ENCODE measurements at regions not wholly inside any gene's neighbourhood (a gene's known extent, or its start where the extent isn't known, plus 50 kb on each side); places are given as distances from the start of the nearest gene placed in this dataset.
"Not testable (repeated sequence)": the region's sequence is repeated elsewhere in the genome, so short reads cannot be mapped to it uniquely, and the experiment has no call there.

DNA sequence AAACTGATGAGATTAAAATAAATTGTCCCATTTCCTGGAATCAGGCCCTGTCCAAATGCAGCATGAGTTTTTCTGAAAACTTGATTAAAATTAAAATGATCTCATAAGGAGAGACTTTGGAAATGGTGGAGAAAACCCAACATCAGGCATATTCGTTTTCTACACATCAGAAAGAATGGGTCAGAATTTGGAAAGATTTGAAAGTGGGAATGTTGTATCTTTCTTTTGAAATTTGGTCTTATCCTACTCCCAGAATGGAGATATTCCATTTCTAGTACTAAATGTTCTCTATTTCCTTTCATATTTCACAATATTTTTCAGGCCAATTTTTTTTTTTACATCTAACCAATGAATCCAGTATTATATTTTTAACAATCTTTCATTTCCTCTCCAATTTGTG, 223.9 kb upstream of the RXFP2 start:
- DNase-seq (ENCODE audit: low read depth in 2 of 3, low spot score in 1 of 3) = no peak

- no peak for DNase-seq (ENCODE audit: low read depth in 2 of 3, low spot score in 1 of 3)
Observed at GRCh38 chr13:31517599-31517998, 221.7 kb upstream of the RXFP2 start.

DNA sequence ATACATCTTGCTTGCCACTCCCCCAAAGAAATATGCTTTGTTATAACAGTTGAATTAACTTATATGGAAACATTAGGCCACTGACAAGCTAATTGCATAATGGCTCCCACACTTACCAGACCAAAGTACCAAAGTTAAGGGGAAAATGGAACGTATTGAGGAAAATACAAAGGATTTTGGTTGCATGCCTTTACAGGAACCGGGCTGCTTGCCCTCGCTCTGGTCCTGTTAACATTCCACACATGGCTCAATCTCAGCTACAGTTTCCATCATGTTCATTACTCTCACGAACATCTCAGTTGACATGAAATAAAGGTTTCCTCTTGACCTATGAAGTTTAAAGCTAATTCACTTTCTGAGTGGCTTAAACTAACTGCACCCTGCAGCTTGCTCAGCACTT, 220.7 kb upstream of the RXFP2 start:
- no peak for DNase-seq (ENCODE audit: low read depth in 2 of 3, low spot score in 1 of 3)

- no peak for DNase-seq (ENCODE audit: low read depth in 2 of 3, low spot score in 1 of 3)
Observed at GRCh38 chr13:31521435-31521834, 217.9 kb upstream of the RXFP2 start.

DNA sequence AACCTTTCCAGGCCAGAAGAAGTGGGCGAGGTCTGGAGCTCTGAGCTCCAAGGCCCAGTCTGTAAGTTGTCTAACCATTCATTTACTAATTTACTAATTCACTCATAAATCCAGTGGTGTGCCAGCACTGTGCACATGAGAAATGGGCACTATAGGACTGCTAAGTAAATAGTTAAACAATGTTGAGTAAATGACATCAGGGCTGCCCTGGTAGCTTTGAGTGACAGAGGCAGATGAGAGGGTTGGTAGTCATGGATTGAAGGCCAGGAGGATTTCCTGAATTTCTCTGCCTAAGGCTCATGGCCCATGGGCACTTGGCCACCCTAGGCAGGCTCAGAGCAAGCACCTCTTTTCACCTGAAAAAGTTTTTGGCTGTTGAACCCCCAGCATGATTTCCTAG, 216.9 kb upstream of the RXFP2 start:
- DNase-seq (ENCODE audit: low read depth in 2 of 3, low spot score in 1 of 3) = no peak

DNA sequence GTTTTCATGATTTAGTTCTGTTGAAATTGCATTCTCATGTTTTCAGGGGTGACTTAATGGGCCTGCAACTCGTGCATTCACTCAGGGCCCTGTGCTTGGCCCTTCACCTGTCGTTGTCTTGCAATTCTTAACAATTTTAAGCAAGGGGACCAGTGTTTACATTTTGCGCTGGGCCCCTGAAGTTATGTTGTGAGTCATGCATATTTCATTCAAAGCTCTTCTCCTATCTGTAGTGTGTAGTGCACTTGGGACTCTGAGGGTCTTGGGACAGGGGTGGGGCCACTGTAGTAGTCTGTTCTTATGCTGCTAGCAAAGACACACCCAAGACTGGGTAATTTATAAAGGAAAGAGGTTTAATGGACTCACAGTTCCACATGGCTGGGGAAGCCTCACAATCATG, 211.2 kb upstream of the RXFP2 start:
- DNase-seq (ENCODE audit: low read depth in 2 of 3, low spot score in 1 of 3) = no peak

- DNase-seq (ENCODE audit: low read depth in 2 of 3, low spot score in 1 of 3) = no peak
Observed at GRCh38 chr13:31528758-31529157, 210.6 kb upstream of the RXFP2 start.

DNA sequence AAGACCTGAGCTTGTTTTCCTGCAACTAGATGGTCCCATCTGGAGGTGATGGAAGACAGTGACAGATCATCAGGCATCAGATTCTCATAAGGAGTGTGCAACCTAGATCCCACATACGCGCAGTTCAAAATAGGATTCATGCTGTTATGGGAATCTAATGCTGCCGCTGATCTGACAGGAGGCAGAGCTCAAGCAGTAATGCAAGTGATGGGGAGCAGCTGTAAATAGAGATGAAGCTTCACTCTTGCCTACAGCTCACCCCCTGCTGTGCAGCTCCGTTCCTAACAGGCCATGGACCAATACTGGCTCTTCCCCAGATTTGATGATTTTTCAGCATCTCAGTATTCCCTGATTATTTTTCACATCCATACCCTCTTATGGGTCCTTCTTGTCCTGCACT, 208.4 kb upstream of the RXFP2 start:
- no peak for DNase-seq (ENCODE audit: low read depth in 2 of 3, low spot score in 1 of 3)

DNA sequence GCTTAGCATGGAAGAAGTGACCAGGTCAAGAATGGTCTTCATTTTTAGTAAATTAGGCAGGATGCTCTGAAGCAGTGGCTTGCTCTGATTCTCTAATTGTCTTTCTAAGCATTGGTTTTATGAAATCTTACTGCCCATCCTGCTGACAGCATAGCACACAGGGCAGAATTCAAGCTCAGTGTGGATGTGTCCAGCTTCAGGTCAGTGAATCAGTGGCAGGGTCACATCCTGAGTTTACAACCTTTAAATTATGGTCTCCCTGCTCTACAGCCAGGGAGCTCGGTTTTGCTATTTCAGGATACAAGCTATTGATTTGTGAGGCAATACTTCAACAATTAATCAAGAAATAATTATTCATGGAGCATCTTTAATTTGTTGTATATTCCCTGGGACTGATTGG, 202.3 kb upstream of the RXFP2 start:
- DNase-seq (ENCODE audit: low read depth in 2 of 3, low spot score in 1 of 3) = no peak

- DNase-seq (ENCODE audit: low read depth in 2 of 3, low spot score in 1 of 3) = no peak
Observed at GRCh38 chr13:31538067-31539042, 201.0 kb upstream of the RXFP2 start.

GRCh38 chr13:31540281-31540680, 199.0 kb upstream of the RXFP2 start:
- no peak for DNase-seq (ENCODE audit: low read depth in 2 of 3, low spot score in 1 of 3)

DNA sequence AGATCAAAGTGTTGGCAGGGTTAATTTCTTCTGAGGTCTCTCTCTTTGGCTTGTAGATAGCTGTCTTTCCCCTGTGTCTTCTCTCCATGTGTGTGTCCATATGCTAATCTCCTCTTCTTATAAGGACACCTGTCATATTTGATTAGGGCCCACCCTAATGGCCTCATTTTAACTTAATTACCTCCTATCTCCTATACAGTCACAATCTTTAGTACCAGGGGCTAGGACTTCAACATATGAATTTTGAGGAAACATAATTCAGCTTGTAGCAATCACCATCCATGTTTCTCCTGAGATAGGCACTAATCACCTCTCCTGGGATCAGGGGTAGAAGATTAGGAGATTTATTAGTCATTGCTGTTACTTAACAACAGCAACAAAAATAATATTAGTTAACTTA, 196.1 kb upstream of the RXFP2 start:
- no peak for DNase-seq (ENCODE audit: low read depth in 2 of 3, low spot score in 1 of 3)

DNA sequence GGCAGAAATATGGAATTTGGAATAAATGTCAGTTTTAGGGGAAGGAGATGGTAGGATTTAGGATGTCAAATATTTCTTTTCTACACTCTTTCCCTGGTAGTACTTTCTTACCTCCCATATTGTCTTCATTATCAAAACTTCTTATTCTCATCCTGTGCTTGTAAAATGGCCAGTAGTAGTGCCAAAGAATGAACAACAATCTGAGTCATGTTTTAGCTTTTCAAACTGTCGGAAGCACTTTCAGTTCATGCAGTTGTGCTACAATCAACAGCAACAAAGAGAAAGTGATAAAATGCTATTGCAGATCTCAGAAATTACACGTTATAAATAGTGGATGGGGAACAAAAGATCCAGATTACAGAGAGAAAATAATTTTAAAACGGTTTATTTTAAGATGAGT, 193.7 kb upstream of the RXFP2 start:
- DNase-seq (ENCODE audit: low read depth in 2 of 3, low spot score in 1 of 3) = no peak

GRCh38 chr13:31556376-31556775, 182.9 kb upstream of the RXFP2 start:
- DNase-seq (ENCODE audit: low read depth in 2 of 3, low spot score in 1 of 3) = no peak

DNA sequence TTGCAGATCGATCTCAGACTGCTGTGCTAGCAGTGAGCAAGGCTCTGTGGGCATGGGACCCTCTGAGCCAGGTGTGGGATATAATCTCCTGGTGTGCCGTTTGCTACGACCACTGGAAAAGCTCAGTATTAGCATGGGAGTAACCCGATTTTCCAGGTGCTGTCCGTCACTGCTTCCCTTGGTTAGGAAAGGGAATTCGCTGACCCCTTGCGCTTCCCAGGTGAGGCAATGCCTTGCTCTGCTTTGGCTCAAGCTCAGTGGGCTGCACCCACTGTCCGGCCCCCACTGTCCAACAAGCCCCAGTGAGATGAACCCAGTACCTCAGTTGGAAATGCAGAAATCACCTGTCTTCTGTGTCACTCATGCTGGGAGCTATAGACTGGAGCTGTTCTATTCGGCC, 155.1 kb upstream of the RXFP2 start:
- not testable (repeated sequence) for DNase-seq (ENCODE audit: low read depth in 2 of 3, low spot score in 1 of 3)

DNA sequence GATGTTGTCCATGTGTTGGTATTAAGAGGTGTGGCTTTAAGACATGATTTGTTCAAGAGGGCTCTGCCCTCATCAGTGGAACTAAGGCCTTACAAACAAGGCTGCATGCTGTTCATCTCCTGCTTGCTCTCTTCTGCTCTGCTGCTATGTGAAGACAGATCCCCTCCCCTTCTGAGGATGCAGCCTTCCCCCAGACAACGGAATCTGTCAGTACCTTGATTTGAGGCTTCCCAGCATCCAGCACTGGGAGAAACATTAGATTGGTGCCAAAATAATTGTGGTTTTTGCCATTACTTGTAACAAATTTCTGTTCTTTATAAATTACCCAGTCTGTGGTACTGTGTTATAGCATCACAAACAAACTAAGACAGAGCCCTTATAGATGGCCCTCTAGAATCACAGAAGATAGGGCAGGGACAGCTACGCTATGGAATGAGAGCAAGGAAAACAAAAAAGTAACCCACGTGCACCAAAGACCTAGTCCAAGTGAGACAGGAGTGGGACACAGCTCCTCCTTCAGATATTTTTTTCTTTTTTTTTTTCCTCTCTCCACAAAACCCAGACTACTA, 151.5 kb upstream of the RXFP2 start:
- DNase-seq (ENCODE audit: low read depth in 2 of 3, low spot score in 1 of 3) = no peak

- no peak for DNase-seq (ENCODE audit: low read depth in 2 of 3, low spot score in 1 of 3)
Observed at GRCh38 chr13:31588316-31588715, 151.0 kb upstream of the RXFP2 start.

GRCh38 chr13:31588893-31589292, 150.4 kb upstream of the RXFP2 start:
- no peak for DNase-seq (ENCODE audit: low read depth in 2 of 3, low spot score in 1 of 3)

DNA sequence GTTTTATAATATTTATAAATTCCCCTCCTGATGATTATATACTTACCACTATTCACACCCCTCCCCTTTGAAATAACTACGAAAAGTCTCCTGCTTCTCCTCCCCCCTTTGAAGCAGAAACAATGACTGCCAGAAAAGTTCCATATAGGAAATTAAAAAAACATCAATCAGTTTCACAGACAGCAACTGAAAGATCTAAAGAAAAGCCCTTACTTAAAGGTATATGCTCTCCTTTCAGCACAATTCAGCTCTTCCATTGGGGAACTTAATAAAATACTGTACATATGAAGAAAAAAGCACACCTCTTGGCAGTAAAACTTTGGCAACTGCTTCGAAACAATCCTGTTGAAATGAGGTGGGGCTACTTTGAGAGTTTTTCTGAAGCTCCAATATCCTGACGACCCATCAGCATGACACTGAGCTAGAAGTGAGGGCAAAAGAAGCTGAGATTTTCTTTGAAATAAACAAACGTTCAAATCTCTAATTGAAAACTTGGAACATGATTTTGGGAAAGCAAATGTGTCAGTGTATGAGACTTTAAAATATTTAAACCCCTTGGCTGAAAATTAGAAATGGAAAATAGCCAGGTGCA, 147.6 kb upstream of the RXFP2 start:
- no peak for DNase-seq (ENCODE audit: low read depth in 2 of 3, low spot score in 1 of 3)

- no peak for DNase-seq (ENCODE audit: low read depth in 2 of 3, low spot score in 1 of 3)
Observed at GRCh38 chr13:31594056-31594455, 145.3 kb upstream of the RXFP2 start.

- DNase-seq (ENCODE audit: low read depth in 2 of 3, low spot score in 1 of 3) = no peak
Observed at GRCh38 chr13:31595563-31595962, 143.8 kb upstream of the RXFP2 start.

DNA sequence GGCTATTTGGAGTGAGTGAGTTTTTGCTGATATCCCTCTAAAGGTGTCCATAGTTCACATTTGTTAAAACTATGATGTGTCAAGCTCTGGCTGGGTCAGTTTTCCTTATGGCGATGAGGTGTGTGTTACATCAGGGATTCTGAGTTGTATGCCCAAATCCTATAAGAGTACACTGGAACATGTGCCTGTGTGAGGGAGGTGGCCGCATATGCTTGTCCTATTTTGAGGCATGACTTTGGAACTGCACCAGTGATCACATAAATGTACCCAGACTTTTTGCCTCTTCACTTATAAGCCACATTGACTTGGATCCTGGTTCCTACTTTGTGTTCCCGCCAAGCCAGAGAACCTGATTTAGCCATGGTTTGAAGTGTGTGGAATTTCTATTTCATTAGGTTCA, 140.3 kb upstream of the RXFP2 start:
- no peak for DNase-seq (ENCODE audit: low read depth in 2 of 3, low spot score in 1 of 3)

Measured in stimulated activated CD4-positive, alpha-beta T cell treated with anti-CD3 and anti-CD28 coated beads, Interleukin-12 subunit alpha, Interleukin-12 subunit beta, amount 100 ng/mL, for 48 hours (primary cell).